Brain pericyte (primary cell): ENCODE measurements at regions not wholly inside any gene's neighbourhood (a gene's known extent, or its start where the extent isn't known, plus 50 kb on each side); places are given as distances from the start of the nearest gene placed in this dataset.

ENCODE experiments used
- DNase-seq: peaks from one replicate; pipeline ENCODE4 v3.0.0-alpha.2; 2012; ENCODE audit warnings: low read depth, low spot score

- DNase-seq = no peak
Observed at GRCh38 chr6:120108061-120108795, 758.7 kb upstream of the MAN1A1 start.

GRCh38 chr6:120103618-120104017 lies 754.1 kb upstream of the MAN1A1 start:
- no peak for DNase-seq

- no peak for DNase-seq
Observed at GRCh38 chr6:120096696-120097260, 747.2 kb upstream of the MAN1A1 start.

GRCh38 chr6:120083186-120083585 lies 733.6 kb upstream of the MAN1A1 start:
- DNase-seq = no peak

GRCh38 chr6:120077489-120077888 lies 727.9 kb upstream of the MAN1A1 start:
- no peak for DNase-seq

GRCh38 chr6:120058410-120058809 lies 708.8 kb upstream of the MAN1A1 start:
- DNase-seq = no peak

- DNase-seq = no peak
Observed at GRCh38 chr6:120056085-120056484, 706.5 kb upstream of the MAN1A1 start.

- no peak for DNase-seq
Observed at GRCh38 chr6:120055071-120055470, 705.5 kb upstream of the MAN1A1 start.

- DNase-seq = no peak
Observed at GRCh38 chr6:120039664-120040063, 690.1 kb upstream of the MAN1A1 start.

GRCh38 chr6:120031837-120032236 lies 682.3 kb upstream of the MAN1A1 start:
- DNase-seq = no peak

GRCh38 chr6:120026791-120027190 lies 677.2 kb upstream of the MAN1A1 start:
- DNase-seq = no peak

- DNase-seq = no peak
Observed at GRCh38 chr6:120010075-120010474, 660.5 kb upstream of the MAN1A1 start.

GRCh38 chr6:120005292-120005976 lies 655.9 kb upstream of the MAN1A1 start:
- no peak for DNase-seq

- no peak for DNase-seq
Observed at GRCh38 chr6:119986934-119987549, 637.5 kb upstream of the MAN1A1 start.

- no peak for DNase-seq
Observed at GRCh38 chr6:119985952-119986736, 636.6 kb upstream of the MAN1A1 start.

GRCh38 chr6:119980802-119981201 lies 631.2 kb upstream of the MAN1A1 start:
- no peak for DNase-seq

- DNase-seq = no peak
Observed at GRCh38 chr6:119979862-119980261, 630.3 kb upstream of the MAN1A1 start.

- DNase-seq = peak; percentile 10
Observed at GRCh38 chr6:119978274-119978889, 628.8 kb upstream of the MAN1A1 start.

- DNase-seq = no peak
Observed at GRCh38 chr6:119974430-119975159, 625.0 kb upstream of the MAN1A1 start.

- no peak for DNase-seq
Observed at GRCh38 chr6:119966484-119966883, 616.9 kb upstream of the MAN1A1 start.

GRCh38 chr6:119965900-119966299 lies 616.3 kb upstream of the MAN1A1 start:
- no peak for DNase-seq
